ENCODE measurements at regions not wholly inside any gene's neighbourhood (a gene's known extent, or its start where the extent isn't known, plus 50 kb on each side); places are given as distances from the start of the nearest gene placed in this dataset.

DNA sequence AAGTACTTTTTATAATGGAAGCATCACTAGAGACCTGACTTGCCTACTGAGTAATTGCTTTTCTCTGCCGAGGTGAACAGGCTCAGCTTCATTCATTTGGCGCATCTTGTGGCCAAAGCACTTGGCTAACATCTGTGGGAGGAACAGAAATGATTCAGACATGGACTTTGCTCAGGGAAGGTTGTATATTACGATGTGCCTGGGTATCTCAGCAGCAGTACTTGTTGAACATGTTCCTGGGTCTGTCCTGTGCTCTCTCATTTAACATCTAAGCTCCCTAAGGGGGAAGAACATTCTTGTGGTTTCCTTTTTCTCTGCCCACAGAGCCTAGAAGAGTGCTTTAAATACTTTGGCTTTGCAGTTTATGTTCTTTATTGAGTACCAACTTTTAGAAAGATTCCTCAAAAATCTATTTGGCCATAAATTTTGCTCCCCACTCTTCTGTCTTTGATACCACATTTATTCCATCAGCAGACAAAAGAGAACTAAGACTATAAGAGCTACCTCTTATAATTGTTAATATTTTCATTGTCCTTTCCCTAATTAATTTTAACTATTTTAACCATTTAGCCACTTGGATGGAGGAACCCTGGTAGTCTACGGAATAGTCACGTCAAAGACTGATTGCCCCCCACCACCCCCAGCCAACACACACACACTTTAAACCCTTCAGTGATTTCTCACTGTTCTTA, 101.2 kb upstream of the EGLN3 start:
- TF ChIP-seq POLR2A (IDR thresholded peaks at IDR 0.05), result peak; percentile 44 to 60
- TF ChIP-seq, protein P1, sequence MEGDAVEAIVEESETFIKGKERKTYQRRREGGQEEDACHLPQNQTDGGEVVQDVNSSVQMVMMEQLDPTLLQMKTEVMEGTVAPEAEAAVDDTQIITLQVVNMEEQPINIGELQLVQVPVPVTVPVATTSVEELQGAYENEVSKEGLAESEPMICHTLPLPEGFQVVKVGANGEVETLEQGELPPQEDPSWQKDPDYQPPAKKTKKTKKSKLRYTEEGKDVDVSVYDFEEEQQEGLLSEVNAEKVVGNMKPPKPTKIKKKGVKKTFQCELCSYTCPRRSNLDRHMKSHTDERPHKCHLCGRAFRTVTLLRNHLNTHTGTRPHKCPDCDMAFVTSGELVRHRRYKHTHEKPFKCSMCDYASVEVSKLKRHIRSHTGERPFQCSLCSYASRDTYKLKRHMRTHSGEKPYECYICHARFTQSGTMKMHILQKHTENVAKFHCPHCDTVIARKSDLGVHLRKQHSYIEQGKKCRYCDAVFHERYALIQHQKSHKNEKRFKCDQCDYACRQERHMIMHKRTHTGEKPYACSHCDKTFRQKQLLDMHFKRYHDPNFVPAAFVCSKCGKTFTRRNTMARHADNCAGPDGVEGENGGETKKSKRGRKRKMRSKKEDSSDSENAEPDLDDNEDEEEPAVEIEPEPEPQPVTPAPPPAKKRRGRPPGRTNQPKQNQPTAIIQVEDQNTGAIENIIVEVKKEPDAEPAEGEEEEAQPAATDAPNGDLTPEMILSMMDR (IDR thresholded peaks at IDR 0.05), result peak in 1 of 6 experiments; percentile 7

Measured in Peyer's patch (tissue), 4 donors.